ENCODE measurements at regions not wholly inside any gene's neighbourhood (a gene's known extent, or its start where the extent isn't known, plus 50 kb on each side); places are given as distances from the start of the nearest gene placed in this dataset.

- Mint-ChIP-seq H3K27me3 (ENCODE audit: insufficient read depth) (peaks cover 7% of the 10 kb centered on the region), H3K4me1 (ENCODE audit: low read depth) (no peaks in the 10 kb centered on the region), H3K27ac (no peak overlapping the region), H3K9me3 (no peaks in the 10 kb centered on the region), H3K4me3 (no peak overlapping the region), H3K36me3 (ENCODE audit: low read depth) (no peaks in the 10 kb centered on the region)
- DNase-seq (ENCODE audit: low spot score): no peak
- intact Hi-C loops (cut with micrococcal nuclease): no loop called here
These were observed 270.5 kb upstream of the SLC30A5 start for GRCh38 chr5:68823301-68823700.

GRCh38 chr5:68830377-68830898, 263.4 kb upstream of the SLC30A5 start:
- no peak overlapping the region for H3K27ac Mint-ChIP-seq
- DNase-seq (ENCODE audit: low spot score): no peak

GRCh38 chr5:68834491-68834981, 259.3 kb upstream of the SLC30A5 start:
- Mint-ChIP-seq H3K4me1 (ENCODE audit: low read depth) (no peaks in the 10 kb centered on the region), H3K27me3 (ENCODE audit: insufficient read depth) (peaks cover 4% of the 10 kb centered on the region), H3K36me3 (ENCODE audit: low read depth) (no peaks in the 10 kb centered on the region), H3K27ac (no peak overlapping the region), H3K9me3 (no peaks in the 10 kb centered on the region), H3K4me3 (no peak overlapping the region)
- intact Hi-C loops (cut with micrococcal nuclease): no loop called here
- DNase-seq (ENCODE audit: low spot score): no peak

More at GRCh38 chr5:68830377-68830898, 263.4 kb upstream of the SLC30A5 start:
- intact Hi-C loops (cut with micrococcal nuclease): no loop called here
- Mint-ChIP-seq H3K4me3 (no peak overlapping the region), H3K27me3 (ENCODE audit: insufficient read depth) (peaks cover 10% of the 10 kb centered on the region), H3K36me3 (ENCODE audit: low read depth) (no peaks in the 10 kb centered on the region), H3K9me3 (no peaks in the 10 kb centered on the region), H3K4me1 (ENCODE audit: low read depth) (no peaks in the 10 kb centered on the region)

DNA sequence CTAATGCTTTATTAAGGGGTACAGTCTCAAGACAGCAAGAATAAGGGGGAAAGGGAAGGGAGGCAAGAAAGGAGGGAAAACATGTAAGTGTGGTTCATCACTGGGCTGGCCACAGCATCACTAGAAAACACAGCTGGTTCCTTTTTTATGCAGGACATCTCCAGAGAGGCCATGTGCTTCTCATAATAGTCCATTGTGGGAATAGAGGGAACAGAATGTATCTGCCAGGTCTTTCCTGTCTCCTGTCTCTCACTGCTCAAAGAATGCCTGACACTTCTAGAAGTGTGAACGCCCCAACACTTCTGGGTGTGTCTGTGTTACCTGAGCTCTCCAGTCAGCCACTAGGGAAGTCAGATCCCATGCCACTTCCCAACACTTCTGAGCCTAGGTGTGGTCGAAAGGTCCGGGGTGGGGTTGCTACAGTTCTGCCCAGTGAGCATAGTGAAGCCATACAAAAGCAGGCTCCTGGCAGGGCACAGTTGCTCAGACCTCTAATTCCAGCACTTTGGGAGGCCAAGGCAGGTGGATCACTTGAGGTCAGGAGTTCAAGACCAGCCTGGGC, 255.6 kb upstream of the SLC30A5 start:
- no peaks in the 10 kb centered on the region for H3K4me1 Mint-ChIP-seq (ENCODE audit: low read depth)
- no peak overlapping the region for H3K4me3 Mint-ChIP-seq
- H3K9me3 Mint-ChIP-seq: no peaks in the 10 kb centered on the region
- H3K27ac Mint-ChIP-seq: no peak overlapping the region
- DNase-seq (ENCODE audit: low spot score): no peak
- H3K27me3 Mint-ChIP-seq (ENCODE audit: insufficient read depth): peaks cover under 1% of the 10 kb centered on the region
- H3K36me3 Mint-ChIP-seq (ENCODE audit: low read depth): no peaks in the 10 kb centered on the region
- intact Hi-C loops (cut with micrococcal nuclease): no loop called here

DNA sequence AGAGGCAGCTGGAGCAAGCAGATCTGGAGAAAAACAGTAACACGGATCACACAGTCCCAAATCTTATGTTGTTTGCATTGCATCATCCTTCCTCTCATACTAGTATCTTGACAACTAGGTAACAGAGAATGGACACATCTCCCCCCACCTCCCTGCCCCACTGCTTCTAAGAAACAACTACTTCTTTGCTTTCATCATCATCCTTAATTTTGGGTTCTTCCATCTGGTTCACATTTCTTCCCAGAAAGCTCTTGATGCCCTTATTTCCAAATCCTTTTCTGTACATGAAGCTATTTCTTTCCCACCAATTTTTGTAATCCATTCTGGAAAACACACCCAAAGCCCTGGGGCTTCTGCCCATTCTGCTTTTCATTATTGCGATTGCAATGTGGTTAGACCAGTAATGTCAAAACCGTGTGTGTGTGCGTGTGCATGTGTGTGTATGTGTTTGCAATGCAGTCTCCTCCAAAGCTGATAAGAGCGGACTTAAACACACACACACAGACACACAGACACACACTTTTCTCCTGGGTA, 254.7 kb upstream of the SLC30A5 start:
- H3K36me3 Mint-ChIP-seq (ENCODE audit: low read depth): no peaks in the 10 kb centered on the region
- H3K4me3 Mint-ChIP-seq: no peak overlapping the region
- H3K27ac Mint-ChIP-seq: no peak overlapping the region
- H3K27me3 Mint-ChIP-seq (ENCODE audit: insufficient read depth): no peaks in the 10 kb centered on the region
- intact Hi-C loops (cut with micrococcal nuclease): no loop called here
- no peaks in the 10 kb centered on the region for H3K9me3 Mint-ChIP-seq
- no peak for DNase-seq (ENCODE audit: low spot score)
- no peaks in the 10 kb centered on the region for H3K4me1 Mint-ChIP-seq (ENCODE audit: low read depth)

DNA sequence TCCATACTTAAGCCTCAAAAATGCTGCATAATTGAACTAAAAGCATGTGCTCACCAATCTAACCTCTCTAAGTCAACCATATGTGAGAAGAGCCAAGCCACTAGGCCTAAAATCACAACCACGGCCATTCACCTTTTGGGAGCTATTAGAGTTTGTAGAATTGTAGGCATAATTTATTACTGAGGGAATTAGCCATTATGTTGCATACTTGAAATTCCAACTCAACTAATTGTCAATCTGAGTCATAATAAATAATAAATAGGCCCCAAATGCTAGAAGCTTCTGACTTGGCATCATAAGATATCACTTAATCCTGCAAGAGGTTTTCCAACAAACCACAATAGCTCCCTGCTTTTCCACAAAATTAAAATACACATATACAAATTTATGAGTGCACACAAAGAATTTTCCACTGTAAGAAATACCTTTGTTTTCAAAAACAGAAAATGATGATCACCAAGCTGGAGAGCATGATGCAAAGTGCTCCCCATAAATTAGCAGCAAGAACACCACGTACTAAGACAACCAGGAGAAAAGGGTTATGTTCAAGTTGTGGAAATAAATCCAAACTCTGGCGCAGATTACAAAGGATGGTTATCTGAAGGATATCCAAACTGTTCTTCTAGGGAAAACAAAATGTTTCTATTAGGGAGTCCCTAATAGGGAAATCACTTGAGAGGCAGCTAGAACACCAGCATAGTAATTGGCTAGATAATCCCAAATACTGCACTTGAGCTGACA, 250.0 kb upstream of the SLC30A5 start:
- Mint-ChIP-seq H3K27ac (no peak overlapping the region), H3K27me3 (ENCODE audit: insufficient read depth) (peaks cover 2% of the 10 kb centered on the region), H3K9me3 (no peaks in the 10 kb centered on the region), H3K36me3 (ENCODE audit: low read depth) (no peaks in the 10 kb centered on the region), H3K4me1 (ENCODE audit: low read depth) (no peaks in the 10 kb centered on the region), H3K4me3 (no peak overlapping the region)
- no peak for DNase-seq (ENCODE audit: low spot score)
- intact Hi-C loops (cut with micrococcal nuclease): no loop called here

- intact Hi-C loops (cut with micrococcal nuclease): no loop called here
- Mint-ChIP-seq H3K27me3 (ENCODE audit: insufficient read depth) (peaks cover 2% of the 10 kb centered on the region), H3K9me3 (no peaks in the 10 kb centered on the region), H3K27ac (no peak overlapping the region), H3K36me3 (ENCODE audit: low read depth) (no peaks in the 10 kb centered on the region), H3K4me1 (ENCODE audit: low read depth) (no peaks in the 10 kb centered on the region), H3K4me3 (no peak overlapping the region)
- no peak for DNase-seq (ENCODE audit: low spot score)
These were observed 248.7 kb upstream of the SLC30A5 start for GRCh38 chr5:68845131-68845530.

DNA sequence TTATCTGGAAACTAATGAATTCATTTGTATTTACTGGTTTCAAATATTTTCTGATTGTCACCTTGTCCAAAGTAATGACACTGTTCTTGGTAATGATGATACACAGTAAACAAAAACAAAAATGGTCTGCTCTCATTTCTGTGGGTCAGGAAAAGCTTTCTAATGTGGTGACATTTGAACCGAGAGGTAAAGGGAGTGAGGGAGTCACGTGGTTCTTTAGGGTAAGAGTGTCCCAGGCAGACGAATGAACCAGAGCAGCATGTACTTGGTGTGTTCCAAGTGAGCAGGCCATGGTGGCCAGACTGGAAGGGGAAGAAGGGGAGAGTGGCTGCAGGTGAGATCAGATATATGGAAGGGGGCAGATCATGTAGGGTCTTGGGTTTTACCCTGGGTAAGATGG, 247.0 kb upstream of the SLC30A5 start:
- Mint-ChIP-seq H3K4me3 (no peak overlapping the region), H3K4me1 (ENCODE audit: low read depth) (no peaks in the 10 kb centered on the region), H3K9me3 (no peaks in the 10 kb centered on the region), H3K36me3 (ENCODE audit: low read depth) (no peaks in the 10 kb centered on the region), H3K27ac (no peak overlapping the region), H3K27me3 (ENCODE audit: insufficient read depth) (peaks cover 5% of the 10 kb centered on the region)
- intact Hi-C loops (cut with micrococcal nuclease): no loop called here
- DNase-seq (ENCODE audit: low spot score): no peak

GRCh38 chr5:68848091-68848490, 245.7 kb upstream of the SLC30A5 start:
- no peaks in the 10 kb centered on the region for H3K9me3 Mint-ChIP-seq
- peaks cover 5% of the 10 kb centered on the region for H3K27me3 Mint-ChIP-seq (ENCODE audit: insufficient read depth)
- no peaks in the 10 kb centered on the region for H3K36me3 Mint-ChIP-seq (ENCODE audit: low read depth)
- intact Hi-C loops (cut with micrococcal nuclease): no loop called here
- H3K4me3 Mint-ChIP-seq: no peak overlapping the region
- no peak overlapping the region for H3K27ac Mint-ChIP-seq
- no peaks in the 10 kb centered on the region for H3K4me1 Mint-ChIP-seq (ENCODE audit: low read depth)
- no peak for DNase-seq (ENCODE audit: low spot score)

DNA sequence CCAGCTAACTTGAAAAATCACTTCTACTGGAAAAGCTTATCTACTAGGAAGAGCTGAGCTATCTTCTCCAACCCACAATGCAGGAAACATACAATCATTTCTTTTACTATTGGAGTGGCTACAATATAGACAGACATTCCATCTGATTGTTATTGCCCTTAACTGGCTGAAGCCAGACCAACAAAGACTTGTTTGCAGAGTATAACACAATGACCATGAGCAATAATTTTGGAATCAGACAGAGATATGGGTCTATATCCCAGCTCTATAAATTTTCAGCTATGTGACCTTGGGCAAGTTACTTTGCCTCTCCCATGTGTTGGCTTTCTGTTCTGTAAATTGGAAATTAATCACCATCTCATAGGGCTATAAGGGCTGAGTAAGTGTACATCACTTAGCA, 244.7 kb upstream of the SLC30A5 start:
- no peak for DNase-seq (ENCODE audit: low spot score)
- H3K36me3 Mint-ChIP-seq (ENCODE audit: low read depth): no peaks in the 10 kb centered on the region
- no peak overlapping the region for H3K4me3 Mint-ChIP-seq
- no peaks in the 10 kb centered on the region for H3K9me3 Mint-ChIP-seq
- no peaks in the 10 kb centered on the region for H3K4me1 Mint-ChIP-seq (ENCODE audit: low read depth)
- no peak overlapping the region for H3K27ac Mint-ChIP-seq
- intact Hi-C loops (cut with micrococcal nuclease): no loop called here
- H3K27me3 Mint-ChIP-seq (ENCODE audit: insufficient read depth): peaks cover 5% of the 10 kb centered on the region

- no peak for DNase-seq (ENCODE audit: low spot score)
- Mint-ChIP-seq H3K27ac (no peak overlapping the region), H3K36me3 (ENCODE audit: low read depth) (no peaks in the 10 kb centered on the region), H3K9me3 (no peaks in the 10 kb centered on the region), H3K4me3 (no peak overlapping the region), H3K27me3 (ENCODE audit: insufficient read depth) (peaks cover 5% of the 10 kb centered on the region), H3K4me1 (ENCODE audit: low read depth) (no peaks in the 10 kb centered on the region)
- intact Hi-C loops (cut with micrococcal nuclease): no loop called here
These were observed 243.9 kb upstream of the SLC30A5 start for GRCh38 chr5:68849906-68850305.

- no peak for DNase-seq (ENCODE audit: low spot score)
- Mint-ChIP-seq H3K4me1 (ENCODE audit: low read depth) (no peaks in the 10 kb centered on the region), H3K36me3 (ENCODE audit: low read depth) (no peaks in the 10 kb centered on the region), H3K9me3 (peaks cover 13% of the 10 kb centered on the region), H3K27me3 (ENCODE audit: insufficient read depth) (peaks cover 3% of the 10 kb centered on the region), H3K27ac (no peak overlapping the region), H3K4me3 (no peak overlapping the region)
- intact Hi-C loops (cut with micrococcal nuclease): no loop called here
These were observed 232.7 kb upstream of the SLC30A5 start for GRCh38 chr5:68861099-68861498.

DNA sequence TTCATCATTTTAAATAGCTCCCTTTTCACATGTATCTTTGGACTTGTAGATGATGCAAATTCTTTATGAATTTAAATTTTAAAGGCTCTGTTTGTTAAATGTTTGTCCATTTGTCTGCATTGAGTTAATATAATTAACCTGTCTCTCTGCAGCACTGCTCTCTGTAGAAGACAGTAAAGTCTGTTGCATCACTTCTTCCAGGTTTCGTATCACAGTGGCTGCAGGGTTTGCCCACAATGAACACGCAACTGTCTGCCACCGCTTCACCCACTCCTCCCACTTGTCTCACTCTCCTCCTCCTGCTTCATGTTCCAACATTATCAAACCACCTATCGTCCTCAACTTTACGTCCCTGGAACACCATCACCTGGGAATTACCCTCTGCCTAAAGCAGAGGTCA, 231.3 kb upstream of the SLC30A5 start:
- Mint-ChIP-seq H3K27ac (no peak overlapping the region), H3K4me1 (ENCODE audit: low read depth) (no peaks in the 10 kb centered on the region), H3K4me3 (no peak overlapping the region), H3K36me3 (ENCODE audit: low read depth) (no peaks in the 10 kb centered on the region), H3K27me3 (ENCODE audit: insufficient read depth) (peaks cover 3% of the 10 kb centered on the region), H3K9me3 (peaks cover 13% of the 10 kb centered on the region)
- DNase-seq (ENCODE audit: low spot score): no peak
- intact Hi-C loops (cut with micrococcal nuclease): no loop called here
